Erythroblast (primary cell): ENCODE measurements at regions not wholly inside any gene's neighbourhood (a gene's known extent, or its start where the extent isn't known, plus 50 kb on each side); places are given as distances from the start of the nearest gene placed in this dataset.

Experiments
- DNase-seq, 2 experiments: peaks; one replicate each; lab custom pipeline; 2025; lab: John Stamatoyannopoulos, UW
- GATA1 ChIP-seq: IDR thresholded peaks from 2 replicates; pipeline ENCODE4 v1.6.1; 2011; ENCODE audit warnings: low read depth, mild to moderate bottlenecking, control low read depth, low read length, moderate library complexity
- POLR2A ChIP-seq: IDR thresholded peaks from 2 replicates; pipeline ENCODE4 v1.6.1; 2011; ENCODE audit warnings: mild to moderate bottlenecking, low read length

DNA sequence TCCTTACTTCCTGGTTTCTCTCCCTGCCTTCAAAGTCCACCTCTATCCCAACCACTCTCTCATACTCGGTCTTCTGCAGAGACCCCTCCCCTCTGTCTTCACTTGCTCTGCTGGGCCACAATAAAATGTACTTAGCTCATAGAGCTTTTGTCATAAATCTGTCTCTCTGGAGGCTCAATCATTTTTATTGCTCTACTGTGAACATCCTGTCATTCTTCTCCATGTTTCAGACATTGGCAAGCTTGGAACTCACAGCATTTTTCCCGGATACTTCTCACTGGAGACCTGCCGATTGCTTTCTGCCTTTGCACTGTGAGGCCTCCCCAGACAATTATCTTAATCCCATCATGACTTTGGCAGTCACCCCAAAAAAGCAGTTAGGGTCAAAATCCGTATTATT lies 192.3 kb upstream of the ZMIZ1 start:
- no peak for DNase-seq

DNA sequence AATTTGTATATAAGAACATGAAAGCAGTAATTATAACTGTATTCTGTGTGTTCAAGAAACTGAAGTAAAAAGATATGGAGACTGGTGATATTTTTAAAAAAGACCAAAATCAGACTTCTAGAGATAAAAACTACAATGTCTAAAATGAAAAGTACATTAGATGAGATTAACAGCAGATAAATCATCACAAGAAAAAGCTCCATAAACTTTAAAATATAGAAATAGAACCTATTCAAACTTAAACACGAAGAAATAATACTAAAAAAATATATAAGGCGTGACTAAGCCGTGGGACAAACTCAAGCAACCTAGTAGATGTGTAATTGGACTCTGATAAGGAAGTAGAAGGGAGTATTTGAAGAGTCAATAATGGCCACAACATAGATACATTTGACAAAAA lies 189.1 kb upstream of the ZMIZ1 start:
- no peak for TF ChIP-seq GATA1
- TF ChIP-seq POLR2A = no peak
- DNase-seq = no peak

More for the DNA sequence above, 192.3 kb upstream of the ZMIZ1 start:
- no peak for TF ChIP-seq POLR2A
- no peak for TF ChIP-seq GATA1

GRCh38 chr10:78886129-78886528 lies 182.6 kb upstream of the ZMIZ1 start:
- TF ChIP-seq POLR2A = no peak
- TF ChIP-seq GATA1 = no peak
- no peak for DNase-seq

GRCh38 chr10:78889536-78890063 lies 179.2 kb upstream of the ZMIZ1 start:
- no peak for DNase-seq
- TF ChIP-seq GATA1 = no peak
- TF ChIP-seq POLR2A = no peak

DNA sequence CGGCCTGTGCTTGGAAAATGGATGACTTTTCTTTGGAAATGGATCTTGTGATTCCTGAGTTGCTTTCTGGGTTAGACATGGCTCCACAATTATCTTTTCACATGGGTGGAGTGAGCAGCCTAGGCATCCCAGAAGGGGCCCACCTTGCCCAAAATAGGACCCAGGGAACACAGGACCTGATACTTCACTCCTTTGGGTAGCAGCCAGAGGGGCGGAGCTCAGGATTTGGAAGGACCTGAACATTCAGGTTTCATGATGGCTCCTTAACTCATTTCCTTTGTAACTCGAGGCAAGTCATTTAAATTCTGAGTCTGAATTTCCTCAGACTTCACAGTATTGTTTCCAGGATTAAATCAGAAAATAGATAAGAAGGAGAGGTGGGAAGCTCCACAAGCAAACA lies 178.3 kb upstream of the ZMIZ1 start:
- no peak for TF ChIP-seq POLR2A
- TF ChIP-seq GATA1 = no peak

DNA sequence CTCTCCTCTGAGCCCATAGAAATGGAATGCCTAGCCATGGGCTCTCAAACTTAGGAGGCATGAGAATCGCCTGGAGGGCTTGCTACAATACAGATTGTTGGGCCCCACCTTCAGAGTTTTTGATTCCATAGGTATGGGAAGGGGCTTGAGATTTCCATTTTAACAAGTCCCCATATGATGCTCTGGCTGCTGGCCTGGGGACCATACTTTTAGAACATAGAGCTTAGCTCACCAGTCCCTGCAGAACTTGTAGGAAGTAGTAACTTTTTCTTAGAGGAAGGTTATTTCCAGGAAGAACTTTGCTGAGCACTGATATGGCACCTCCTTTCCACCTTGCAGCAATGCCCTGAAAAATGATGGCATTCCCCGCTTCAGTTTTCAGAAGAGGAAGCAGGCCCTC lies 177.0 kb upstream of the ZMIZ1 start:
- TF ChIP-seq GATA1 (no peak), POLR2A (no peak)
- no peak for DNase-seq

More for the DNA sequence above, 178.3 kb upstream of the ZMIZ1 start:
- DNase-seq = no peak

DNA sequence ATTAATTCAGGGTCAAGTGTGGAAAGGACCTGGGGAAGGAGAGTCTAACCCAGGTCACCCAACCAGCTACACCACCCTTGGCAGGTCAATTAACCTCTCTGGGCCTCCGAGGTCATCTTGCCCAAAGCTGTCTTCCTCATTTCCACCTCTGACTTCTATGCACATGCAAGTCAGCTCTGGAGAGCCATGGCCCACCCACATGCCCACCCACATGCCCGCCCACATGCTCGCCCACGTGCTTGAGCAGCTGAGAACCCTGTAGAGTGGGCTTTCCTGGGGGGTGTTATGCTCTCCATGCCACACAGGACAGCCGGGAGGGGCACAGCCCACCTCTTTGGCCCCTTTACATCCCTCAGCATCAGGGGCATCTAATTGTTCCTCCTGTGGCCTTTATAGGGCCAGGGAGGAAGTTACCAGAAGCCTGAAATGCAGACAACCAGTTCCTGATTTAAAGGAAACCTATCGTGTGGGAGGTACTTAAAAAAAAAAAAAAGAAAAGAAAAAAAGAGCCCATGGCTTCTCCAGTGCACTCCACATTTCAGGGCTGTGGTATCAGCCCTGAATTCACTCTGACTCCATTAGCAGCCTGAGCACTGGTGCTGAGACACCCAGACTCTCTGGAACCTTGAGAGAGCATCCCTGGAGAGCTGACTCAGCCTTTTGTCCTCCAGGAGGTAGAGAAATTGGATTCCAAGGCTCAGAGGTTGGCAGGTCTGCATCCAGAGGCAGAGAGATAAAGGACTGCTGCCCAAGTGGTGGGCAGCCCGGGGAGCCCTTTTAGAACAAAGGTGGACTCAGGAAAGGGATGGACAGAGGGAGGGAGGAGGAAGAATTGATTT lies 176.2 kb upstream of the ZMIZ1 start:
- TF ChIP-seq GATA1 (no peak), POLR2A (no peak)
- DNase-seq = no peak

DNA sequence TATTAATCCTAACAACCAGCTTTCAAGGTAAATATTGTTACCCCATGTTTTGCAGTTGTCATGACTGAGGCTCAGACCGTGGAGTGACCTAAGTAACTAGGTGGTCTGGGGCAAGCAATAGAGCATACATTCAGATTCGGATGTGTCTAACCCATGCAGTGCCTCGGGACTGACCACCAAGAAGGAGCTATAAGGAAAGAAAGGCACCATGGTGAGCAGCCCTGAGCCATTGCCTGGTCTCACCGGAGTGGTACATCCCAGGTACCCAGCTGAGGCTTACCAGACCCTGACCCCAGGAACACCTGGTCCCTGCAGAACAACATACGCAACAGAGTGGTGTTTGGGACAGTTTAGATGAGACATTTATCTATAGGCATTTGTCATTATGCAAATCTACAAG lies 175.5 kb upstream of the ZMIZ1 start:
- TF ChIP-seq POLR2A (no peak), GATA1 (no peak)
- DNase-seq = no peak

DNA sequence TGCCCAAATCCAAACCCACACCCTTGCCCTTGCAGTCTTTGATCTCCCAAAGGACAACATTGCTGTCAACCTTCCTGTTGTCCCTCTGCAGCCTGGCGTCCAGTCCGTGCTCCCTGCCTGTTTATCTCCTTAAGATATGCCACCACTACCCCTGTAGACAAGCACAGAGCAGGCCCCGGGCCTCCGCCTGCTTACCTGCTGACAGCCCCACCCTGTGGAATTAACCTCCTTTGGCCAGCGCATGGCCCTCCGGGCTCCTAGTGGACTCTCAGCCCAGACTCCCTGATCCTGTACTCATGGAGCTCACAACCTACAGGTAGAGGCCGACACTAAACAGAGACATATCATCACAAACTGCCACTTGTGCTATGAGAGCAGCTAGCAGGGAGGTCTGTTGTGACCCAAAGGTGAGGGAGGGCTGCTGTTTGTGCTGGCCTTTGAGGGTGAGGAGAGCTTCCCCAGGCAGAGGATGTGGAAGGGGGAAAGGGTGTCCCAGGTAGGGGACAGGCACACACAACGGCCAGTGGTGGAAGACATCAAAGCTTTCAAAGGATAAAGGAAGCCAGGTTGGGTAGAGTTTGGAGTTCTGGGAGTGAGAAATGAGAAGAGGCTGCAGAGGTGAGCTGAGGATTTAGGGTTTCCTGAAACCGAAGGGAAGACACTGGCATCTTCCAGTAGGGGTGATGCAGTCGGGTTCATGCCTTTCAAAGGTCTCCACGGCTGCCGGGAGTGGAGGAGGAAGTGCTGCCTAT lies 174.5 kb upstream of the ZMIZ1 start:
- no peak for DNase-seq
- no peak for TF ChIP-seq POLR2A
- no peak for TF ChIP-seq GATA1

DNA sequence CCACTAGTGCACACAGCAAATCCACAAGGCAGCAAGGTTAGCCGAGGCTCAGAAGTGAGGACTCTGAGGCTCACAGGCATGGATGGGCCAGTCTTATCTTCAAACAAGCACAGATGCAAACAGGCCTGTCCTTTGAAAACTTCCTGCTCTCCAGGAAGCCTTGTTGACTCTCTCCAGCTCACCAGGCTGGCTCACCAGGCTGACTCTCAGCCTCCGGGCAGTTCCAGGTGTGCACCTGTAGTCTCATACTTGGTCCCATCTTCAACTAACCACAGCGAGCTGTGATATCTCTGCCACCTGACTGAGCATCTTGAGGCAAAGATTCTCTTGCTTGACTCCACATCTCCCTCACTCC lies 173.9 kb upstream of the ZMIZ1 start:
- DNase-seq = no peak
- TF ChIP-seq POLR2A (no peak), GATA1 (no peak)

DNA sequence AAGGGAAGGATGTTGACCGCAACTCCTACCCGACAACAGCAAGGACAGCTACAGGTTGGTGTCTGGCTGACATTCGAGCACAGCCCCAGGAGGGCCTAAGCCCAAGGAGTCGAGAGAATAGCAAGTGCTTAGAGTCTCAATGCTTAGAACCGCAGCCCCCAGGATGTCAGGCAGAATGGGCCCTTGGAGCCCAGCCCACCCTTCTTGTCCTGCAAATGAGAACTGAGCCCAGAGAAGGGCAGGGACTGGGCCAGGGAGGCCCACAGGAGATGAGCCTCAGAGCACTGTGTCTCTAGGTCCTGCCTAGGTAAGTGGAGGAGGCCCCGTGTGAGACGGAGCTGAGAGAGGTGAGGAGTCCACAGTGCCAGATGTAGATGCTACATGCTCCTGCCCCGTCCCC lies 173.3 kb upstream of the ZMIZ1 start:
- DNase-seq = no peak
- TF ChIP-seq POLR2A = no peak
- no peak for TF ChIP-seq GATA1

DNA sequence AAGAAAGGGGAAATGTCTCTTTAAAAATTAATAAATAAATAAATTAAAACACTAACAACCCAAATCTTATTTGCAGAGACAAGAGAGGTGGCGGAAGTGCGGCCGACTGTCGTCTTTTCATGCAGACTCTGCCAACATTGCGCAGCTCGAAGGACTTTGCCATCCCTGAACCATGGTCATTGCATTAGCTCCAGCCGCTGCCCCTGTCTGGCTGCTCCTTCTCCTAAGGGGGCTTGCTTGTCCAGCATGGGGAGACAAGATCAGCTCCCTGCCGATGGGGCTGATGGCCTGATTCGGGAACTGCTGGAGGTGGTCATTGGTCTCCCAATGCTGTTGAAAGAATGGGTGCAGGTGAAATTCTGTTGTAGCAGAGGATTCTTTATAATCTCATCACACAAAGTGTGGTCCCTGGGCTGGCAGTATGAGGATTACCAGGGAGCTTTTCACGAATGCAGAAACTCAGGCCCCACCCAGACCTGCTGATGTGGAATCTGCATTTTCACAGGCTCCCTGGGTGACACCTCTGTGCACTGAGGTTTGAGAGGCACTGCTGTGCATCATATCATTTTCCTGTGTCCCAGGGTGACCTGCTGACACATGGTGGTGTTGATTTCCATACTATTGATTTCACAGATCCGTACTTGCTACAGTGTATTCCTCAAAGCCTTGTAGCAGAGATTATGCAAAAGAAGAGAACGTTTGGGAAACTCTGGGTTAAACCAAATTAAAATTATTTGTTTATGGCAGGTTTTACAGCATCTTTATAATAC lies 172.4 kb upstream of the ZMIZ1 start:
- no peak for TF ChIP-seq POLR2A
- TF ChIP-seq GATA1 = no peak
- DNase-seq = no peak

GRCh38 chr10:78898341-78899097 lies 170.2 kb upstream of the ZMIZ1 start:
- TF ChIP-seq POLR2A (no peak), GATA1 (no peak)

More at GRCh38 chr10:78898341-78899097, 170.2 kb upstream of the ZMIZ1 start:
- DNase-seq = no peak
